GM19324 (cell line): ENCODE measurements at regions not wholly inside any gene's neighbourhood (a gene's known extent, or its start where the extent isn't known, plus 50 kb on each side); places are given as distances from the start of the nearest gene placed in this dataset.

Experiments
- ATAC-seq: cut with Tn5 transposase; IDR thresholded peaks from one replicate; pipeline ENCODE4 v1.9.1; 2021; ENCODE audit warnings: mild to moderate bottlenecking, moderate library complexity; ENCODE audit not compliant: unreplicated experiment, low FRiP score

GRCh38 chr6:167731731-167732422 is 94.8 kb upstream of the AFDN start:
- no peak for ATAC-seq

DNA sequence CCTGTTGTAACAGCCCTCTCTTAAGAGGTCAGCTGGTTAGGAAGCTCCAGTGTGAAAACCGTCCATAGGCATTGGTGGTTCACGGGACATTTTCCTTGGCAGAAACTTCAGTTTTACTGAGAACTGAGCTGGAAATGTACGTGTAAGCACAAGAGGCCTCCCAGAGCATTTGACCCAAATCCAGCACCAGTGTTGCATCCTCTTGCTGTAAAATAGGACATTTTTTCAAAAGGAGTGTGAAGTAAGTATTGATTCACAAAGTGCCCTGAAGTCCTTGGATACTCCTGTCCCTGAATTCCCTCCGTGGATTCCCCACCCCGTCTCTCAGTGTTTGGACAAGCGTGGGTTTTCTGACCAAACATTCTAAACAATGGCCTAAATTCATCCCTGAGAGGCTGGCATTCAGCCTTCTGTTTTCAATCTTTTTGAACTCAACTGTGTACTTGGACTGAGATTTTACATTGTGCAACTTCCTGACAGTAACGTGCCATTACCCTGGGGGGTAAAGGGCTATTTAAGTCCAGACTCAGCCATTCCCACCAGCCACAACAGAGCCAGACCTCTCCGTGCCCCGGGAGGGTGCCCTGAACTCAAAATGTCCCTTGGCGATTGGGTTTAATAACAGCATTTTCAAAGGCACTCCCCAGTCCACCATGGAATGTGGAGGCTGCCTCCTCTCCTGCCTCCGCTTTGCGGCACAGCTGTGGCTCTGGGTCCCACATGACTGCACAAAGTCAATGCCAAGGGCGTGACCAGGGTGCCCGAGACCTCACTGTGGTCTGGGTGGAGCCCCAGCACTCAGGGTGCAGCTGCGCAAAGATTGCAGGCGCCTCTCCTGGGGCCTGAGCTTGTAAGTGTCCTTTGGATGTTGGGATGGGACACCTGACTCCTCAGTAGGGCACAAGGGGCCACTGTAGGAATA is 92.7 kb upstream of the AFDN start:
- no peak for ATAC-seq

GRCh38 chr6:167734662-167735083 is 92.0 kb upstream of the AFDN start:
- no peak for ATAC-seq

- ATAC-seq = no peak
Measured at GRCh38 chr6:167735084-167735950, 91.4 kb upstream of the AFDN start.

DNA sequence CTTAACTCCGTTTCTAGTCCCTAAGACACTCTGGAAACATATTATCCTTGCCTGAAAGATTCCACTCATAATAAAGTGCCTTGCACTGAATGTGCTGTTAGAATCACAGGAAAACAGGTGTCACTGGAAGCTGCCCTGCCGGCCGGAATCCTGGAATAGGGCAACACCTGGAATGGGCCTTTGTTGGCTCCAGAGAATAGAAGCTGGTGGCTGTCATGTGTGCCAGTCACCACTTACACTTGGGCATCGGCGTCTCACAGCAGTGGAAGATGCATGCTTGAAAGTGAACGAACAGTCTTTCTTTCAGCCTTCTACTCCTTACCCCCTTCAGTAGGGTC is 90.8 kb upstream of the AFDN start:
- ATAC-seq = no peak

DNA sequence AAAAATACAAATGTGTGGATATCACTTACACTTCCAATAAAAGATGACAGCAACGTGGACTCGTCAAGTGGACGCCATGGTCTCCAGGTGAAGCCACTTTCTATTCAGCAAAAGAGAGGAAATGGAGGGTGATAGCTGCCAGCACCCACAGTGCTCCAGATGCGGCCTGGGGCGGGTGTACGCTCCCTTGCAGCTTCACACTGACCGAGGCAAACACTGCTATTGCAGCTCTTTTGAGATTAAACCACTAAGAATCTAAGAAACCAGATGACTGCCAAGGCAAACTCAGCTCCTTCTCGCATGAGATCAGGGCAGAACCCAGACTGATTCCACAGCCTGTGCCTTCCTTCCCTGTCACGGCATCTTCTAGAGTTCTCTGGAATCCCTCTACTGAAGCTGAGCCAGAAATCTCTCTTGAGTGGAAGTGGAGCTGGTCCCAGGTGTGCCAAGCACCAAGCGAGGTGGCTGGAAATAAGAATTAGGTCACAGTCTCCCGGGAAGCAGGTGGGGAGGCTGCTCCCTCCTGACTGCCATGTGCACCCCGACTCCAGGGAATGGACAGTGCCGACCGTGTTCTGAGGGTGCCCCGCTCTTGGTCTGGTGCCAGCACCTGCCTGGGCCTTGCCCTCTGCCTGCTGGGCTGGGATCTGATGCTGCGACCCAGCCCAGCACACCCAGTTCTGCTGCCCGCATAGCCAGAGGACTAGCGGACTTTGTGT is 90.1 kb upstream of the AFDN start:
- ATAC-seq = no peak

- ATAC-seq = no peak
Measured at GRCh38 chr6:167737205-167737830, 89.4 kb upstream of the AFDN start.

- no peak for ATAC-seq
Measured at GRCh38 chr6:167738386-167738785, 88.3 kb upstream of the AFDN start.

DNA sequence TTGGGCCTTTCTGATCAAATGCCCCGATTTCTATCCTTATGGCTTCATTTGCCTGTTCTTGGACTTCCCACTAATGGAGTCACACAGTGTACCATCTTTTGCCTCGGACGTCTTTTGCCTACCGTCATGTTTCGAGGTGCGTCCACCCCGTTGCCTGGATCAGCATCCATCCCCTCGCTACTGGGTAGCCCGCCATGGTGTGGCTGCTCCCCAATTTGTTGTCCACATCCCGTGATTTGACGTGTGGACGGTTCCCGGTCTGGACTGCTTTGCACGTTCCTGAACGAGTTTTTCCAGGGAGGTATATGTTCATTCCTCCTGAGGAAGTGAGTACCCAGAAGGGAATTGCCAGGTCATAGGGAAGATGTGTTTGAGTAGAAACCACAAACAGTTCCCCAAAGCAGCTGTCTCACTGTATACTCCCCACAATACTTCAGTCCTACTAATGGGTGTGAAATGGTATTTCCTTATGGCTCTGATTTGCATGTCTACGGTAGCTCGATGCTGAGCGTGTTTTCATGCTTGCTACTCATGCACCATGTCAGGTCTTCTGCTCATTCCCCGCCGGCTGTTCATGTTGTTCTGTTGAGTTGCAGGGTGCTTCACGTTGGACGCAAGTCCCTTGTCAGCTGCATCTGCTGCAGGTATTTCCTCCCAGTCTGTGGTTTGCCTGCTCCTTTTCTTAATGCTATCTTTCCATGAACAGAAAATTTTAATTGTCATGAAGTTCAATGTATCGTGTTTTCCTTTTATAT is 86.8 kb upstream of the AFDN start:
- ATAC-seq = no peak

GRCh38 chr6:167742719-167743303 is 83.9 kb upstream of the AFDN start:
- ATAC-seq = no peak

DNA sequence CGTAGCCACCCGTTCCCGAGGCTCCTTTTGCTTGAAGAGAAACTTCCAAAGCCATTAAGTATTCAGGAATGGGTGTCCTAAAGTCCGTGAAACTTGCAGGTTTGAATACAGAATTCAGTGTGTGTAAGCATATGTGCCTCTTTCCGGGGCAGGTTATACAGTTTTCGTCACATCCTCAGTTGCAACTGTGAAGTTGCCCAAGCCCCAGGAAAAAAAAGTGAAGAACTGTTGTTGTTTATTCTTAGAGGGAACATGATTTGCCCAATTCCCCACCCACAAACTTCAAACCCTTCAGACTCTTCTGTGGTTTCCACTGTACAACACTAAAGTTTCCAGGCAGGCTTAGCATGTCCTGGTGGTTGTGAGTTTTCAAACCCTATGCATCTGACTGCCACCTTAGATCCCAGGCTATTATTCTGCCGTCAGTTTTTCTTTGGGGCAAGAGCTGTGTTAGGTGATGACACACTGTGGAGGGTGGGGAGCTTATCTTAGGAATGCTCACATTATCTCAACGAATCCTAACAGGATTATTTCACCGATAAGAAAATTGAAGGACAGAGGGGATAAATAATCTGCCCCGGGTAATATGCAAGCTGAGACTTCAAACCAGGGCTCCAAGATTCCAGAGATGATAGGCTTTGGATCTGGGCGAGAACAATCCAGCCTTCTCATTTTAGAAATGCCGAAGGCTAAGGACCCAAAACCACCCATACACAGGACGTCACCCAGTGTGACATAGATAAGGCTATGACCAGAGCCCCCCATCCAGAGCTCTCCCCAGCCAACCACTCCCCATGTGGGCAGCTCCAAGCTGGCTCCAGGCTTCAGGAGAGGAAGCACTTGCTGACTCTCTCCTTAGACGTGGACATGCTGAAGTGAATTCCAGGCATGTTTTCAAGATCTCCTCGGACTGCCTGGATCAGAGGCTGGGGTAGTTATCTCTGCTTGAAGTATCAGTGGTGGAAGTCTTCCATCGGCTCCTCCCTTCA is 81.7 kb upstream of the AFDN start:
- no peak for ATAC-seq

GRCh38 chr6:167745670-167746389 is 80.9 kb upstream of the AFDN start:
- no peak for ATAC-seq

GRCh38 chr6:167746390-167746907 is 80.3 kb upstream of the AFDN start:
- ATAC-seq = no peak

DNA sequence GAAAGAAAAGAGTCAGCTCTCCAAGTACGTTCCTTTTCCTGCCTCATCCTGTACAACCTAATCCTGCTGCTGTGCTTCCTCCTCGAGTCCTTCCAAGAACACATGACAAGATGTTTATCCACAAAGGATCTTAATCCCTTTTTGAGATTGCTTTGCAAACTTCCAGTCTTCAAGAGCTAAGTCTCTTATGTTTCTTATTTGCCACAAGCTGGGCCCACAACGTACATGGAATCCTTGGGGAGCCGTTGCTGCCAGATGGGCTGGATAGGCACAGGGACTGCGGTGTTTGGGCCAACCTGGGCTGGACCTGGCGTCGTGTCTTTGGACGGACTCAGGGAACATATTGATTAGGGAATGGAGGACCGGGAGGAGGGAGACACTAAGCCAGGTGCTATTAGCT is 79.7 kb upstream of the AFDN start:
- no peak for ATAC-seq

DNA sequence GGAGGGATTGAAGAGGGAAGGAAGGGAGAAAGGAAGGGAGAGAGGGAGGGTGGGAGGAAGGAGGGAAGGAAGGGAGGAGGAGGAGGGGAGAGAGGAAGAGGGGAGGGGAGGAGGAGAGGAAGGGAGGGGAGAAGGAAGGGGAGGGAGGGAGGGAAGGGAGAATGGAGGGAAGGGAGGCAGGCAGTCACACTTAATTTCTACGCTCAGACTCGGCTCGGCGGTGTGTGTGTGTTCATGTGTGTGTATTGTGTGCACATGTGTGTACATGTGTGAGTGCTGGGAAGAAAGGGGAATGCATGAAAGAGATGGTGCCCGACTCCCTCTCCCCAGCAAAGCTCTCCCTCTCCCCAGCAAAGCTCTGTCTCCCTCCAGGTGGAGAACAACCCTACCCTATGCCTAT is 79.1 kb upstream of the AFDN start:
- ATAC-seq = no peak

GRCh38 chr6:167748046-167748445 is 78.7 kb upstream of the AFDN start:
- ATAC-seq = no peak
